Epithelial cell of esophagus (primary cell): ENCODE measurements at regions not wholly inside any gene's neighbourhood (a gene's known extent, or its start where the extent isn't known, plus 50 kb on each side); places are given as distances from the start of the nearest gene placed in this dataset.

Source experiments
- DNase-seq: peaks from one replicate; pipeline ENCODE4 v3.0.0; 2010; ENCODE audit warnings: low read depth
- H3K4me3 ChIP-seq: 2 replicates; pipeline ENCODE4 v1.5.1; 2011; ENCODE audit warnings: mild to moderate bottlenecking, low read length, control low read depth
- CTCF ChIP-seq: IDR thresholded peaks from 2 replicates; pipeline ENCODE4 v1.5.1; 2011; ENCODE audit warnings: low read depth, mild to moderate bottlenecking, low read length, control low read depth, inconsistent platforms; ENCODE audit not compliant: insufficient read depth; ENCODE audit errors: missing control alignments

- no peak for DNase-seq
Observed at GRCh38 chr5:105945203-105945972, 1725.3 kb downstream of the EFNA5 start.

GRCh38 chr5:105940181-105940580 is 1730.6 kb downstream of the EFNA5 start:
- no peak overlapping the region for H3K4me3 ChIP-seq
- no peak for DNase-seq
- no peak for TF ChIP-seq CTCF

More at GRCh38 chr5:105945203-105945972, 1725.3 kb downstream of the EFNA5 start:
- H3K4me3 ChIP-seq, result no peak overlapping the region
- no peak for TF ChIP-seq CTCF

GRCh38 chr5:105934171-105934570 is 1736.6 kb downstream of the EFNA5 start:
- TF ChIP-seq CTCF, result no peak
- H3K4me3 ChIP-seq, result no peak overlapping the region
- no peak for DNase-seq

- DNase-seq, result no peak
- H3K4me3 ChIP-seq, result no peak overlapping the region
- TF ChIP-seq CTCF, result no peak
Observed at GRCh38 chr5:105931881-105932421, 1738.8 kb downstream of the EFNA5 start.

- no peak overlapping the region for H3K4me3 ChIP-seq
- TF ChIP-seq CTCF, result no peak
- DNase-seq, result no peak
Observed at GRCh38 chr5:105929858-105930257, 1740.9 kb downstream of the EFNA5 start.

- TF ChIP-seq CTCF, result no peak
- peak; percentile 69 for DNase-seq
- H3K4me3 ChIP-seq, result no peak overlapping the region
Observed at GRCh38 chr5:105924366-105924765, 1746.4 kb downstream of the EFNA5 start.

GRCh38 chr5:105922574-105922973 is 1748.2 kb downstream of the EFNA5 start:
- DNase-seq, result peak; percentile 39
- no peak for TF ChIP-seq CTCF
- H3K4me3 ChIP-seq, result no peak overlapping the region
